Suprapubic skin (tissue), 4 donors: ENCODE measurements at regions not wholly inside any gene's neighbourhood (a gene's known extent, or its start where the extent isn't known, plus 50 kb on each side); places are given as distances from the start of the nearest gene placed in this dataset.

ENCODE experiments used
- DNase-seq, 2 donors: peaks; one replicate each; pipeline ENCODE4 v3.0.0-alpha.2; 2019; ENCODE audit warnings: low spot score in 2 of 2
- H3K27ac ChIP-seq: fragments of 200-600 bp; sonication (generic); one replicate; pipeline ENCODE4 v1.5.1; 2019
- H3K27me3 ChIP-seq: fragments of 200-600 bp; sonication (generic); one replicate; pipeline ENCODE4 v1.5.1; 2019
- H3K36me3 ChIP-seq: fragments of 200-600 bp; sonication (generic); one replicate; pipeline ENCODE4 v1.5.1; 2019
- H3K4me1 ChIP-seq: fragments of 200-600 bp; sonication (generic); one replicate; pipeline ENCODE4 v1.5.1; 2019
- H3K4me3 ChIP-seq: fragments of 200-600 bp; sonication (generic); one replicate; pipeline ENCODE4 v1.5.1; 2019; ENCODE audit warnings: mild to moderate bottlenecking
- H3K9me3 ChIP-seq: fragments of 200-600 bp; sonication (generic); one replicate; pipeline ENCODE4 v1.5.1; 2019
- CTCF ChIP-seq, 2 donors: fragments of 200-600 bp in 1 of 2; fragments of 450-650 bp in 1 of 2; sonication (generic) in 1 of 2; IDR thresholded peaks; one replicate each; pipeline ENCODE4 v1.5.1; 2016 to 2019; ENCODE audit warnings: antibody characterized with exemption in 2 of 2, mild to moderate bottlenecking in 1 of 2, moderate library complexity in 1 of 2
- EP300 ChIP-seq: sonication (generic); formaldehyde crosslinking; IDR thresholded peaks from one replicate; pipeline ENCODE4 v1.6.1; 2017; ENCODE audit warnings: antibody characterized with exemption
- POLR2A ChIP-seq, 2 donors: fragments of 450-650 bp; IDR thresholded peaks; one replicate each; pipeline ENCODE4 v1.6.1; 2017; ENCODE audit warnings: antibody characterized with exemption in 2 of 2, mild to moderate bottlenecking in 2 of 2, moderate library complexity in 2 of 2
- POLR2AphosphoS5 ChIP-seq, 3 donors: sonication (generic); formaldehyde crosslinking; IDR thresholded peaks; one replicate each; pipeline ENCODE4 v1.6.1; 2017; ENCODE audit warnings: antibody characterized with exemption in 3 of 3
- WGBS: methylation state at CpG from one replicate; pipeline ENCODE4 v1.1.5; 2018; 5-methylcytosine and 5-hydroxymethylcytosine counted together

DNA sequence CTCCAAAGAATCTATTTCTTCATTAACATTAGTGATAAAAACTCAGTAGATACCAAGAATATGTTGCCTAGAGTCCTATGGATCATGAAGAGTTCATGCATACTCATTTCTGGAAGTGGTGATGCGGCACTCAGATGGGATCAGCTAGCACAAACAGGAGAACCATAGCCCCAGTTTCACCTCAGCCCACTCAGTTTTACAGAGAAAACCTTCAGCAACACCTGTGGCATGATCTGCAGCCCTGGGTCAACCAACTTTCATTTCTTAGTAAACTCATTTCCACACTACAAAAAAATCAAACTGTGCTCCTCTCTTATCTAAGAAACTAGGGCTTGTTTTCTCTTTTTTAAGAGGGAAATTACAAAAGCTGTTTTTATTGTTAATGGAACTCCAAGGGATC is 569.4 kb downstream of the CCDC85A start:
- Histone ChIP-seq H3K4me3 (no peak overlapping the region), H3K27ac (no peak overlapping the region), H3K27me3 (no peaks in the 10 kb centered on the region), H3K9me3 (no peaks in the 10 kb centered on the region), H3K4me1 (no peaks in the 10 kb centered on the region), H3K36me3 (no peaks in the 10 kb centered on the region)
- no peak for DNase-seq
- 95% methylated on average over 1 of the region's 1 CpG for WGBS
- TF ChIP-seq EP300: no peak
- TF ChIP-seq POLR2A (IDR thresholded peaks at IDR 0.05): no peak
- TF ChIP-seq POLR2AphosphoS5 (IDR thresholded peaks at IDR 0.05): no peak
- no peak for TF ChIP-seq CTCF (IDR thresholded peaks at IDR 0.05)

DNA sequence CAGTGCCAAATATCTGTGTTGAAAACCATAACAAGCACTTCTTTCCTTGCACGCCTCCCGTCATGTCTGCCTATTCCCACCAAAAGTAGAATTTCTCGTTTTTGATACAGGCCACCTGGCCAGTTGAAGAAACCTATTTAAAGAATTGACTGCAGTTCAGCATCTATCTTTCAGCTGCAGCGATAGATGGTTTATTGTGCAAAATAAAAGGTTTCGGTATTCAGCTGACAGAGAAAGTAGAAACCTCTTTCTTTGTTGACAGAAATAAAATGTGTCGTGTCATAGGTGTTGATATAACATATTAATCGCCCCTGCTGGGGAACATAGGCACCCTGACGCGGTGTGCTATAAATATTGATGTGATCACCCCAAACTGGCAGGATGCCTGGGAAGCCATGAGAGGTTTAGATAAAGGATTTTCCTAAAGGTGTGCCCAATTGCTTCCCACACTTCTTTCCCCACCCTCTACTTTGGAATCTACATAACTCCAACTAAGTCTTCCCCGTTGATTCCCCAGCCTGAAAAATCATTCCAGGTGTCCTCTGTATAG is 570.4 kb downstream of the CCDC85A start:
- WGBS: 87% methylated on average over 10 of the region's 10 CpGs
- no peak overlapping the region for H3K27ac ChIP-seq
- TF ChIP-seq POLR2A (IDR thresholded peaks at IDR 0.05): no peak
- no peak for TF ChIP-seq EP300
- TF ChIP-seq POLR2AphosphoS5 (IDR thresholded peaks at IDR 0.05): no peak
- no peak for TF ChIP-seq CTCF (IDR thresholded peaks at IDR 0.05)
- no peaks in the 10 kb centered on the region for H3K9me3 ChIP-seq
- no peak for DNase-seq
- no peak overlapping the region for H3K4me3 ChIP-seq
- no peaks in the 10 kb centered on the region for H3K4me1 ChIP-seq
- no peaks in the 10 kb centered on the region for H3K36me3 ChIP-seq
- H3K27me3 ChIP-seq: no peaks in the 10 kb centered on the region

DNA sequence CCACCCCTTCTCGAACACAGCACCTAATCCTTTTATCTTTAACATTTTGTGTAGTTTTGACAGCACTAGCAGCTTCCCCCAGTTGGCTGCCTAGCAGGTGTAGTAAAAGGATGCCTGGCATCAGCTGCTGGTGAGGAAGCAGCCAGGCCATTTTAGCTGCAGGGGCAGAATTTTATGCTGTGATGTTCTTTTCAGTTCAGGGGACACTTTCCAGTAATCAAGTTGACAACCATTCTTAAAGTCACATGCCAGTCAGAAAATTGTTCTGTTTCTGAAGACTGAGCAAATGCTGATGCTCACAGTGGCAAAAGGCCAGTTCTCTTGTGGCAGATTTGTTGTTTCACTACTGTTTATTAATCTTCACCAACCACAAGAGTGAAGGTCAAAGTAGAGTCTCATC is 570.8 kb downstream of the CCDC85A start:
- Histone ChIP-seq H3K27ac (no peak overlapping the region), H3K9me3 (no peaks in the 10 kb centered on the region), H3K27me3 (no peaks in the 10 kb centered on the region), H3K4me3 (no peak overlapping the region), H3K4me1 (no peaks in the 10 kb centered on the region), H3K36me3 (no peaks in the 10 kb centered on the region)
- 90% methylated on average over 1 of the region's 1 CpG for WGBS
- TF ChIP-seq CTCF (IDR thresholded peaks at IDR 0.05) (no peak), POLR2A (IDR thresholded peaks at IDR 0.05) (no peak), EP300 (no peak), POLR2AphosphoS5 (IDR thresholded peaks at IDR 0.05) (no peak)
- no peak for DNase-seq

DNA sequence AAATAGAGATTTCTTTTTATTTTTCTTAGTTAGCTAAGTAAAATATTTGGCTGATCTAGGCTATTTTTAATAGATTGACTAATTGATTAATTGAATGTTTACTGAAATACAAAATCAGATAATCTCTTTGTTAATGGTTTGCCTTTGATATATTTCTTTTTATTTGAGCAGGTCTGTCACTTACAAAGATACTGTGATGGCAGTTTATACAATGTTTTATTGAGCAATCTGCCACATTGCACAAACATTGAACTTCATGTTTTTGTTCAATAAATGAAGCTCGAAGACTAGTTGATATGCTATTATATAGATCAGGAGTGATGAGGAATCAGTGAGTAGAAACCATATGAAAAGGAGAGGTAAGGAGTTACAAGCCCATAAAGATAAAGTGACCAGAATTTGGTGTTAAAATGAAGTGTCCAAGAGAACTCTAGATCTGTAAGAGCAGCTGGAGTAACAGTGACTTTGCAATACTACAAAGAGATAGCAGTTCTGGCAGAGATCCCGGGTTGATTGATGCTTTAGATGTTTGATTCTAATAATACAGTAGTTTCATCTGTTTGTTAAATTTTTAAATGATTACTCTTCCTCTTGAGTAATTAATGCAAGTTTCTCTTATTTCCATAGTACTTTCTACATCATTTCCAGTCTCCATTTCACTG is 574.2 kb downstream of the CCDC85A start:
- 78% methylated on average over 2 of the region's 2 CpGs for WGBS
- H3K9me3 ChIP-seq: no peaks in the 10 kb centered on the region
- H3K27ac ChIP-seq: no peak overlapping the region
- no peak for TF ChIP-seq POLR2AphosphoS5 (IDR thresholded peaks at IDR 0.05)
- no peak for TF ChIP-seq EP300
- TF ChIP-seq CTCF (IDR thresholded peaks at IDR 0.05): no peak
- TF ChIP-seq POLR2A (IDR thresholded peaks at IDR 0.05): no peak
- no peak for DNase-seq
- H3K4me3 ChIP-seq: no peak overlapping the region
- H3K4me1 ChIP-seq: no peaks in the 10 kb centered on the region
- no peaks in the 10 kb centered on the region for H3K27me3 ChIP-seq
- no peaks in the 10 kb centered on the region for H3K36me3 ChIP-seq

GRCh38 chr2:56763683-56764082 is 579.9 kb downstream of the CCDC85A start:
- H3K4me3 ChIP-seq: no peak overlapping the region
- no peak for DNase-seq
- 87% methylated on average over 2 of the region's 2 CpGs for WGBS
- no peaks in the 10 kb centered on the region for H3K36me3 ChIP-seq
- H3K27me3 ChIP-seq: no peaks in the 10 kb centered on the region
- H3K9me3 ChIP-seq: no peaks in the 10 kb centered on the region
- no peak overlapping the region for H3K27ac ChIP-seq
- H3K4me1 ChIP-seq: no peaks in the 10 kb centered on the region
- TF ChIP-seq EP300 (no peak), POLR2A (IDR thresholded peaks at IDR 0.05) (no peak), POLR2AphosphoS5 (IDR thresholded peaks at IDR 0.05) (no peak), CTCF (IDR thresholded peaks at IDR 0.05) (no peak)
